CD4-positive, CD25-positive, alpha-beta regulatory T cell (primary cell): ENCODE measurements at regions not wholly inside any gene's neighbourhood (a gene's known extent, or its start where the extent isn't known, plus 50 kb on each side); places are given as distances from the start of the nearest gene placed in this dataset.

Experiments
- ATAC-seq, 2 donors: fragments of 150-1000 bp; cut with Tn5 transposase; one replicate each; pipeline ENCODE4 v1.10.0; 2021; ENCODE audit warnings: low read depth in 2 of 2, moderate number of reproducible peaks in 2 of 2, moderate library complexity in 1 of 2
- DNase-seq, 3 donors: peaks; one replicate each; pipeline versions ENCODE4 v3.0.0 to v3.0.0-alpha.2; 2012 to 2022; ENCODE audit warnings: mixed read lengths in 1 of 3
- H3K27ac ChIP-seq: one replicate; pipeline ENCODE4 v1.7.0; 2013; ENCODE audit warnings: mild to moderate bottlenecking, low read length; ENCODE audit not compliant: insufficient read depth, poor library complexity, severe bottlenecking
- H3K27me3 ChIP-seq: one replicate; pipeline ENCODE4 v1.7.0; 2013; ENCODE audit warnings: low read length; ENCODE audit not compliant: control insufficient read depth, insufficient read depth
- H3K36me3 ChIP-seq: one replicate; pipeline ENCODE4 v1.7.0; 2013; ENCODE audit warnings: mild to moderate bottlenecking, low read length, moderate library complexity; ENCODE audit not compliant: control insufficient read depth, insufficient read depth
- H3K4me1 ChIP-seq: 2 replicates; pipeline ENCODE4 v1.7.0; 2013; ENCODE audit warnings: mild to moderate bottlenecking, low read length; ENCODE audit not compliant: insufficient read depth, control insufficient read depth, poor library complexity, severe bottlenecking
- H3K4me3 ChIP-seq: one replicate; pipeline ENCODE4 v1.7.0; 2013; ENCODE audit warnings: low read depth, mild to moderate bottlenecking, low read length, moderate library complexity
- H3K9me3 ChIP-seq, 2 experiments: 1 replicate in 1 of 2; 2 replicates in 1 of 2; pipeline ENCODE4 v1.7.0; 2013; ENCODE audit warnings: low read length in 2 of 2, mild to moderate bottlenecking in 1 of 2, moderate library complexity in 1 of 2; ENCODE audit not compliant: control insufficient read depth in 2 of 2
- H3K27ac Mint-ChIP-seq, 3 donors: one replicate each; pipeline ENCODE4 v1.8.0; 2020 to 2022; ENCODE audit warnings: mild to moderate bottlenecking in 3 of 3, mixed read lengths in 3 of 3, moderate library complexity in 2 of 3
- H3K27me3 Mint-ChIP-seq: one replicate; pipeline ENCODE4 v1.8.0; 2022; ENCODE audit warnings: mild to moderate bottlenecking, mixed read lengths
- H3K36me3 Mint-ChIP-seq: one replicate; pipeline ENCODE4 v1.8.0; 2020; ENCODE audit warnings: mixed read lengths
- H3K4me1 Mint-ChIP-seq, 4 donors: one replicate each; pipeline ENCODE4 v1.8.0; 2020 to 2022; ENCODE audit warnings: mixed read lengths in 4 of 4, mild to moderate bottlenecking in 1 of 4
- H3K4me3 Mint-ChIP-seq, 4 donors: one replicate each; pipeline ENCODE4 v1.8.0; 2020 to 2022; ENCODE audit warnings: mild to moderate bottlenecking in 4 of 4, mixed read lengths in 4 of 4, moderate library complexity in 3 of 4
- H3K9me3 Mint-ChIP-seq, 7 donors: one replicate each; pipeline ENCODE4 v1.8.0; 2020 to 2022; ENCODE audit warnings: mixed read lengths in 7 of 7, mild to moderate bottlenecking in 3 of 7, moderate library complexity in 2 of 7

GRCh38 chr1:157932069-157932468, 61.4 kb upstream of the KIRREL1 start:
- DNase-seq (no peak), ATAC-seq (no peak)
- Histone ChIP-seq H3K36me3 (no peaks in the 10 kb centered on the region), H3K27me3 (no peaks in the 10 kb centered on the region), H3K27ac (no peak overlapping the region), H3K9me3 (no peaks in the 10 kb centered on the region), H3K4me3 (no peak overlapping the region), H3K4me1 (no peaks in the 10 kb centered on the region)
- Mint-ChIP-seq H3K27ac (no peak overlapping the region), H3K27me3 (peaks cover 10% of the 10 kb centered on the region), H3K4me3 (no peak overlapping the region), H3K9me3 (peaks cover 0 to 1% (median 0%) of the 10 kb centered on the region in 7 donors), H3K4me1 (no peaks in the 10 kb centered on the region), H3K36me3 (no peaks in the 10 kb centered on the region)

DNA sequence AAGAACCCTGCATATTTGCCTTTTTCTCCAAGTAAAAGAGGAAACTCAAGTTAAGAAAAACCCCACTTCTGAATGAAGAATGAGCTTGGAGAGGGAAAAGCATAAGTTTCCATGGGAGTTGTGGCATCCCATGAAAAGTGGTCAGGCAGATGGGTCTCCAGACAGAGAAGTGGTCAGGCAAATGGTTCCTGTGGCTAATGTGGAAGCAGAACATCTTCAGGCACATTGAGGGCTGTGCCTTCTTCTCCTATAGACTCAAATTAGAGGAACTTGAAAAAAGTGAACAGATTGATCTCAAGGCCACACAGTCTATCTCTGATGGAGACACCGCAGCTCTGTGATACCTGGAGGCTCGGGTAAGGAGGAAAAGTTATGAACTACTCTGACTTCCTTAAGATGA, 55.7 kb upstream of the KIRREL1 start:
- H3K4me1 ChIP-seq: no peaks in the 10 kb centered on the region
- no peak overlapping the region for H3K4me3 Mint-ChIP-seq
- peaks cover 2% of the 10 kb centered on the region for H3K27me3 ChIP-seq
- no peak for ATAC-seq
- DNase-seq: no peak
- H3K4me3 ChIP-seq: no peak overlapping the region
- no peaks in the 10 kb centered on the region for H3K36me3 Mint-ChIP-seq
- H3K27me3 Mint-ChIP-seq: peaks cover 7% of the 10 kb centered on the region
- no peak overlapping the region for H3K27ac Mint-ChIP-seq
- H3K36me3 ChIP-seq: no peaks in the 10 kb centered on the region
- H3K9me3 Mint-ChIP-seq: peaks cover 0 to 2% (median 0%) of the 10 kb centered on the region in 7 donors
- no peaks in the 10 kb centered on the region for H3K9me3 ChIP-seq
- H3K4me1 Mint-ChIP-seq: no peaks in the 10 kb centered on the region
- no peak overlapping the region for H3K27ac ChIP-seq

DNA sequence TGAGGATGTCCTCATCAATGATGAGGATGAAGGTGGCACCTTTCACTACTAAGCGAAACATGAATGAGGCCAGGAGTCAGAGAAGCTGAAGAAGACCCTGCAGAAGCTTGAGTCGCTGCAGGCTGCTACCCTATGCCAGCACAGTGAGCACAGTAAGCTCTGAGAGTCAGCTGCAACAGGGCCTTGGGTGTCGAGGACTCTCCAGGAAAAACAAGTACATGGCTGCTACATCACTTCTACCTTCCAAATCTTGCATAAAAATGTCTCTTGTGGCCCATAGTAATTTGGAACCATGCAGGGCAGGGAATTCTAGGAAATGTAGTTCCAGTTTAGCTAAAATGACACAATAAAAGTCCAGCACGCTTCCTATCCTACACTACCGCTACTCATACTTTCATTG, 51.5 kb upstream of the KIRREL1 start:
- Histone ChIP-seq H3K27me3 (peaks cover 2% of the 10 kb centered on the region), H3K9me3 (no peaks in the 10 kb centered on the region), H3K36me3 (no peaks in the 10 kb centered on the region), H3K4me3 (no peak overlapping the region), H3K27ac (no peak overlapping the region), H3K4me1 (no peaks in the 10 kb centered on the region)
- Mint-ChIP-seq H3K4me3 (no peak overlapping the region), H3K9me3 (peaks cover 0 to 2% (median 0%) of the 10 kb centered on the region in 7 donors), H3K36me3 (no peaks in the 10 kb centered on the region), H3K4me1 (no peaks in the 10 kb centered on the region), H3K27me3 (peaks cover 7% of the 10 kb centered on the region), H3K27ac (no peak overlapping the region)
- ATAC-seq: no peak
- no peak for DNase-seq
